ENCODE measurements at regions not wholly inside any gene's neighbourhood (a gene's known extent, or its start where the extent isn't known, plus 50 kb on each side); places are given as distances from the start of the nearest gene placed in this dataset.
A peak's percentile ranks its signal among the peaks of the same experiment; 100 is the strongest.

- Histone ChIP-seq H3K9me3 (ENCODE audit: control insufficient read depth, insufficient read depth, low read depth, low read length) (no peaks in the 10 kb centered on the region), H3K36me3 (ENCODE audit: control insufficient read depth, insufficient read depth, low read length) (no peaks in the 10 kb centered on the region), H3K27me3 (ENCODE audit: control insufficient read depth, insufficient read depth, low read length) (no peaks in the 10 kb centered on the region), H3K27ac (ENCODE audit: low read length) (peak overlapping the region; percentile 35; the same call in 1 of the 2 replicates), H3K4me3 (ENCODE audit: low read depth in 2 of 2, low read length in 2 of 2) (no peak overlapping the region), H3K4me1 (ENCODE audit: control insufficient read depth, insufficient read depth, low read length) (peaks cover 7% of the 10 kb centered on the region; the same call in 1 of the 2 replicates)
- in situ Hi-C loops (cut with HindIII; ENCODE audit: low pct_unique_long_range_greater_than_20kb, low sequenced_read_pairs) (no loop called here), intact Hi-C loops (cut with micrococcal nuclease; ENCODE audit: unreplicated experiment) (no loop called here)
- DNase-seq (ENCODE audit: low read depth, low spot score), result no peak
- ChIA-PET CTCF (no interaction called here), POLR2A (no interaction called here)
- no TSS peak for BruUV-seq (replicated peaks)
- peak; percentile 73 for TF ChIP-seq CTCF (IDR thresholded peaks at IDR 0.05)
- TF ChIP-seq TCF7L2 (IDR thresholded peaks at IDR 0.05; ENCODE audit: low read depth, low read length), result no peak
- no peak for TF ChIP-seq SIN3A (IDR thresholded peaks at IDR 0.05; ENCODE audit: borderline replicate concordance, insufficient read depth, low read depth, low read length)
- TF ChIP-seq POLR2AphosphoS5 (IDR thresholded peaks at IDR 0.05; ENCODE audit: low read depth, low read length), result no peak
- TF ChIP-seq REST (IDR thresholded peaks at IDR 0.05; ENCODE audit: insufficient read depth in 1 of 2, low read depth in 2 of 2, low read length in 1 of 2), result no peak
- peak; percentile 68 for ATAC-seq
Measured at GRCh38 chr6:43838276-43839036, 68.4 kb downstream of the VEGFA start.

- DNase-seq (ENCODE audit: low read depth, low spot score) (no peak), ATAC-seq (no peak)
- intact Hi-C loops (cut with micrococcal nuclease; ENCODE audit: unreplicated experiment), result no loop called here
- BruUV-seq (replicated peaks), result no TSS peak
- H3K4me3 ChIP-seq (ENCODE audit: low read depth in 2 of 2, low read length in 2 of 2), result no peak overlapping the region
- no peak for TF ChIP-seq SIN3A (IDR thresholded peaks at IDR 0.05; ENCODE audit: borderline replicate concordance, insufficient read depth, low read depth, low read length)
- TF ChIP-seq TCF7L2 (IDR thresholded peaks at IDR 0.05; ENCODE audit: low read depth, low read length), result no peak
- TF ChIP-seq POLR2AphosphoS5 (IDR thresholded peaks at IDR 0.05; ENCODE audit: low read depth, low read length), result no peak
- TF ChIP-seq REST (IDR thresholded peaks at IDR 0.05; ENCODE audit: insufficient read depth in 1 of 2, low read depth in 2 of 2, low read length in 1 of 2), result no peak
- TF ChIP-seq CTCF (IDR thresholded peaks at IDR 0.05), result no peak
- ChIA-PET CTCF (no interaction called here), POLR2A (no interaction called here)
- no peaks in the 10 kb centered on the region for H3K9me3 ChIP-seq (ENCODE audit: control insufficient read depth, insufficient read depth, low read depth, low read length)
- H3K4me1 ChIP-seq (ENCODE audit: control insufficient read depth, insufficient read depth, low read length), result peaks cover 7% of the 10 kb centered on the region; the same call in 1 of the 2 replicates
- no peaks in the 10 kb centered on the region for H3K27me3 ChIP-seq (ENCODE audit: control insufficient read depth, insufficient read depth, low read length)
- H3K36me3 ChIP-seq (ENCODE audit: control insufficient read depth, insufficient read depth, low read length), result no peaks in the 10 kb centered on the region
- in situ Hi-C loops (cut with HindIII; ENCODE audit: low pct_unique_long_range_greater_than_20kb, low sequenced_read_pairs), result no loop called here
- H3K27ac ChIP-seq (ENCODE audit: low read length), result no peak overlapping the region
Measured at GRCh38 chr6:43837507-43837906, 67.5 kb downstream of the VEGFA start.

Measured in Panc1 (cell line).